ENCODE measurements at regions not wholly inside any gene's neighbourhood (a gene's known extent, or its start where the extent isn't known, plus 50 kb on each side); places are given as distances from the start of the nearest gene placed in this dataset.

GRCh38 chr15:93462690-93463089, 373.7 kb upstream of the RGMA start:
- no peak overlapping the region for H3K4me3 ChIP-seq (replicated peaks in 1 of 2; ENCODE audit: low read depth in 2 of 2, low read length in 2 of 2)
- no peak for DNase-seq (ENCODE audit: low read depth in 2 of 2)
- no peak for TF ChIP-seq CTCF (IDR thresholded peaks at IDR 0.05; ENCODE audit: low read depth, low read length)

- H3K4me3 ChIP-seq (replicated peaks in 1 of 2; ENCODE audit: low read depth in 2 of 2, low read length in 2 of 2) = no peak overlapping the region
- DNase-seq (ENCODE audit: low read depth in 2 of 2) = no peak
- no peak for TF ChIP-seq CTCF (IDR thresholded peaks at IDR 0.05; ENCODE audit: low read depth, low read length)
Observed at GRCh38 chr15:93460717-93461116, 371.7 kb upstream of the RGMA start.

- TF ChIP-seq CTCF (IDR thresholded peaks at IDR 0.05; ENCODE audit: low read depth, low read length) = no peak
- no peak for DNase-seq (ENCODE audit: low read depth in 2 of 2)
- H3K4me3 ChIP-seq (replicated peaks in 1 of 2; ENCODE audit: low read depth in 2 of 2, low read length in 2 of 2) = no peak overlapping the region
Observed at GRCh38 chr15:93459396-93459795, 370.4 kb upstream of the RGMA start.

- H3K4me3 ChIP-seq (replicated peaks in 1 of 2; ENCODE audit: low read depth in 2 of 2, low read length in 2 of 2) = no peak overlapping the region
- TF ChIP-seq CTCF (IDR thresholded peaks at IDR 0.05; ENCODE audit: low read depth, low read length) = no peak
- DNase-seq (ENCODE audit: low read depth in 2 of 2) = no peak
Observed at GRCh38 chr15:93458597-93458996, 369.6 kb upstream of the RGMA start.

GRCh38 chr15:93454788-93455187, 365.8 kb upstream of the RGMA start:
- DNase-seq (ENCODE audit: low read depth in 2 of 2) = no peak
- no peak for TF ChIP-seq CTCF (IDR thresholded peaks at IDR 0.05; ENCODE audit: low read depth, low read length)

GRCh38 chr15:93452537-93453211, 363.7 kb upstream of the RGMA start:
- no peak for DNase-seq (ENCODE audit: low read depth in 2 of 2)
- no peak for TF ChIP-seq CTCF (IDR thresholded peaks at IDR 0.05; ENCODE audit: low read depth, low read length)
- no peak overlapping the region for H3K4me3 ChIP-seq (replicated peaks in 1 of 2; ENCODE audit: low read depth in 2 of 2, low read length in 2 of 2)

More at GRCh38 chr15:93454788-93455187, 365.8 kb upstream of the RGMA start:
- no peak overlapping the region for H3K4me3 ChIP-seq (replicated peaks in 1 of 2; ENCODE audit: low read depth in 2 of 2, low read length in 2 of 2)

- no peak overlapping the region for H3K4me3 ChIP-seq (replicated peaks in 1 of 2; ENCODE audit: low read depth in 2 of 2, low read length in 2 of 2)
- TF ChIP-seq CTCF (IDR thresholded peaks at IDR 0.05; ENCODE audit: low read depth, low read length) = no peak
- no peak for DNase-seq (ENCODE audit: low read depth in 2 of 2)
Observed at GRCh38 chr15:93451822-93452221, 362.8 kb upstream of the RGMA start.

All from cardiac fibroblast (primary cell).